ENCODE measurements at regions not wholly inside any gene's neighbourhood (a gene's known extent, or its start where the extent isn't known, plus 50 kb on each side); places are given as distances from the start of the nearest gene placed in this dataset.

- POLR2A ChIA-PET (ENCODE audit: partially characterized antibody): no interaction called here
- FAIRE-seq: no peak
- TF ChIP-seq EZH2 (IDR thresholded peaks at IDR 0.05; ENCODE audit: low read depth, low read length, severe bottlenecking): no peak
- TF ChIP-seq EP300 (IDR thresholded peaks at IDR 0.05; ENCODE audit: borderline replicate concordance in 1 of 2, low read depth in 2 of 2, low read length in 2 of 2): no peak
- TF ChIP-seq CHD1 (IDR thresholded peaks at IDR 0.05; ENCODE audit: low read depth, low read length): no peak
- TF ChIP-seq FOSL1 (IDR thresholded peaks at IDR 0.05; ENCODE audit: insufficient read depth, low read depth, low read length): no peak
- no peak for TF ChIP-seq KDM1A (IDR thresholded peaks at IDR 0.05; ENCODE audit: borderline replicate concordance, low read length)
- no peak for TF ChIP-seq BRCA1 (IDR thresholded peaks at IDR 0.05; ENCODE audit: low read depth, low read length)
- TF ChIP-seq POLR2A (IDR thresholded peaks at IDR 0.05; ENCODE audit: control extremely low read depth in 1 of 2, low read depth in 2 of 2, low read length in 2 of 2): no peak
- no peak for TF ChIP-seq USF2 (IDR thresholded peaks at IDR 0.05; ENCODE audit: low read length)
- TF ChIP-seq SIX5 (IDR thresholded peaks at IDR 0.05; ENCODE audit: low read depth, low read length): no peak
- no peak for TF ChIP-seq TAF1 (IDR thresholded peaks at IDR 0.05; ENCODE audit: low read depth, low read length)
- TF ChIP-seq SIN3A (conservative IDR thresholded peaks at IDR 0.05 in 1 of 2, IDR thresholded peaks at IDR 0.05 in 1 of 2; ENCODE audit: low read depth in 1 of 2, low read length in 2 of 2): no peak
- TF ChIP-seq YY1 (IDR thresholded peaks at IDR 0.05; ENCODE audit: low read depth, low read length): no peak
- TF ChIP-seq TEAD4 (IDR thresholded peaks at IDR 0.05; ENCODE audit: low read depth, low read length): no peak
These were observed 496.3 kb upstream of the NR2F2 start for GRCh38 chr15:95834028-95834804.

More at GRCh38 chr15:95834028-95834804, 496.3 kb upstream of the NR2F2 start:
- DNase-seq (ENCODE audit: low read depth in 1 of 2, low spot score in 2 of 2): no peak
- H3K56ac ChIP-seq (replicated peaks; ENCODE audit: insufficient read length, low read depth, low read length): no peak overlapping the region
- H4K91ac ChIP-seq (replicated peaks; ENCODE audit: insufficient read length, low read length): no peak overlapping the region
- H3K14ac ChIP-seq (ENCODE audit: insufficient read length): no peak overlapping the region
- no peak overlapping the region for H3K23ac ChIP-seq (ENCODE audit: insufficient read length)
- no peak overlapping the region for H2BK5ac ChIP-seq (ENCODE audit: low read depth, low read length)
- 0 out of 7 replicates have a peak, but pooled peaks cover 0 to 2% (median 0%) of the 10 kb centered on the region in 4 experiments for H3K4me1 ChIP-seq (replicated peaks in 1 of 4; ENCODE audit: control insufficient read depth in 3 of 4, insufficient read depth in 4 of 4, low read length in 3 of 4)
- no peak overlapping the region for H4K5ac ChIP-seq (ENCODE audit: insufficient read length, low read depth, low read length)
- no peaks in the 10 kb centered on the region for H3K36me3 ChIP-seq (ENCODE audit: control insufficient read depth in 2 of 4, insufficient read depth in 4 of 4, low read length in 3 of 4)
- 95% methylated on average over 5 of the region's 5 CpGs; no CpG with 5 or more reads in 1 of the 2 experiments for WGBS, 2 experiments (ENCODE audit: extremely low coverage in 1 of 2, insufficient coverage in 1 of 2, insufficient read length in 1 of 2, insufficient replicate concordance in 2 of 2, low coverage in 1 of 2, low lambda C conversion rate in 2 of 2, missing lambda C conversion rate in 1 of 2)
- H3K23me2 ChIP-seq (ENCODE audit: low read depth, low read length): no peaks in the 10 kb centered on the region
- H3K4me2 ChIP-seq (ENCODE audit: insufficient read depth in 1 of 2, low read depth in 2 of 2, low read length in 2 of 2): no peak overlapping the region
- no peak overlapping the region for H3K4ac ChIP-seq (replicated peaks; ENCODE audit: insufficient read length, low read depth, low read length)
- no peak overlapping the region for H2BK120ac ChIP-seq (replicated peaks; ENCODE audit: low read depth, low read length)
- no peak overlapping the region for H3K18ac ChIP-seq (ENCODE audit: extremely low read depth, low read length)
- no peak overlapping the region for H2BK15ac ChIP-seq (ENCODE audit: low read length)
- no peaks in the 10 kb centered on the region for H3K79me2 ChIP-seq (ENCODE audit: control insufficient read depth in 1 of 2, insufficient read depth in 2 of 2, low read length in 2 of 2)
- H3K79me1 ChIP-seq (ENCODE audit: low read depth, low read length): no peaks in the 10 kb centered on the region
- H3K27ac ChIP-seq (ENCODE audit: low read depth, low read length): no peak overlapping the region
- H3K4me3 ChIP-seq (ENCODE audit: extremely low read depth in 1 of 4, insufficient read depth in 2 of 4, low read depth in 3 of 4, low read length in 4 of 4): no peak overlapping the region
- no peaks in the 10 kb centered on the region for H3K9me3 ChIP-seq (ENCODE audit: insufficient read depth in 2 of 2, low read depth in 1 of 2, low read length in 1 of 2)
- H4K8ac ChIP-seq (ENCODE audit: extremely low read depth, insufficient read depth, low read length): no peak overlapping the region
- H3K27me3 ChIP-seq (replicated peaks in 1 of 4; ENCODE audit: control insufficient read depth in 3 of 4, extremely low read depth in 1 of 4, insufficient read depth in 3 of 4, low read length in 3 of 4): no peaks in the 10 kb centered on the region
- H3K9ac ChIP-seq (replicated peaks in 1 of 4; ENCODE audit: extremely low read depth in 1 of 4, low read depth in 3 of 4, low read length in 3 of 4): no peak overlapping the region
- no peak overlapping the region for H2BK12ac ChIP-seq (ENCODE audit: low read depth, low read length)
- no peak overlapping the region for H2AFZ ChIP-seq (ENCODE audit: low read length)
- CTCF ChIA-PET (ENCODE audit: partially characterized antibody): no interaction called here
- no peak overlapping the region for H2BK20ac ChIP-seq (ENCODE audit: low read length)
- no peak overlapping the region for H2AK5ac ChIP-seq (ENCODE audit: low read depth, low read length)
- no peaks in the 10 kb centered on the region for H4K20me1 ChIP-seq (replicated peaks in 1 of 2; ENCODE audit: control insufficient read depth in 1 of 2, insufficient read depth in 2 of 2, low read length in 2 of 2)

Measured in H1 (cell line).